Fibroblast of lung (primary cell): ENCODE measurements at regions not wholly inside any gene's neighbourhood (a gene's known extent, or its start where the extent isn't known, plus 50 kb on each side); places are given as distances from the start of the nearest gene placed in this dataset.

Source experiments
- CTCF ChIP-seq, 2 donors: IDR thresholded peaks in 1 of 2; conservative IDR thresholded peaks in 1 of 2; 1 replicate in 1 of 2; 2 replicates in 1 of 2; pipeline ENCODE4 v1.5.1; 2011 to 2012; ENCODE audit warnings: low read length in 2 of 2, control low read depth in 1 of 2, inconsistent platforms in 1 of 2, low read depth in 1 of 2, mild to moderate bottlenecking in 1 of 2
- EZH2 ChIP-seq: IDR thresholded peaks from 2 replicates; pipeline ENCODE4 v1.5.1; 2012; ENCODE audit warnings: low read length, control low read depth, mild to moderate bottlenecking; ENCODE audit errors: missing control alignments

GRCh38 chr20:48277266-48277665 is 492.0 kb upstream of the SULF2 start:
- no peak for TF ChIP-seq CTCF (conservative IDR thresholded peaks at IDR 0.05 in 1 of 2, IDR thresholded peaks at IDR 0.05 in 1 of 2; ENCODE audit: low read depth in 1 of 2, low read length in 2 of 2)
- no peak for TF ChIP-seq EZH2
